HL-60 (cell line): ENCODE measurements at regions not wholly inside any gene's neighbourhood (a gene's known extent, or its start where the extent isn't known, plus 50 kb on each side); places are given as distances from the start of the nearest gene placed in this dataset.

Source experiments
- CTCF ChIP-seq: IDR thresholded peaks from one replicate; pipeline ENCODE4 v1.5.1; 2011; ENCODE audit warnings: low read length, control low read depth, inconsistent platforms; ENCODE audit not compliant: insufficient read depth
- GABPA ChIP-seq: IDR thresholded peaks from 2 replicates; pipeline ENCODE4 v1.6.1; 2012; ENCODE audit warnings: low read depth
- POLR2AphosphoS5 ChIP-seq: IDR thresholded peaks from 2 replicates; pipeline ENCODE4 v1.6.1; 2012; ENCODE audit warnings: low read depth
- REST ChIP-seq: IDR thresholded peaks from 2 replicates; pipeline ENCODE4 v1.6.1; 2012; ENCODE audit warnings: low read depth; ENCODE audit not compliant: insufficient replicate concordance

- TF ChIP-seq CTCF (no peak), GABPA (no peak), REST (no peak), POLR2AphosphoS5 (no peak)
These were observed 105.9 kb upstream of the SNTG2 start for GRCh38 chr2:844715-845114.
